GM13976 (cell line): ENCODE measurements at regions not wholly inside any gene's neighbourhood (a gene's known extent, or its start where the extent isn't known, plus 50 kb on each side); places are given as distances from the start of the nearest gene placed in this dataset.

ENCODE experiments used
- DNase-seq: peaks from one replicate; pipeline ENCODE4 v3.0.0; 2012; ENCODE audit warnings: low spot score
- in situ Hi-C: fragments of 300-500 bp; cut with MboI; formaldehyde crosslinking; loops from one replicate; pipeline ENCODE4 v1.12.0; 2022; ENCODE audit warnings: low sequenced_read_pairs, mixed read lengths, inconsistent platforms; ENCODE audit not compliant: unreplicated experiment
- TF ChIP-seq, protein P1 (sequence below): IDR thresholded peaks from 2 replicates; pipeline ENCODE4 v1.5.1; 2012; ENCODE audit warnings: borderline replicate concordance, mild to moderate bottlenecking; ENCODE audit not compliant: insufficient read depth; ENCODE audit errors: extremely low read depth, missing control alignments, control extremely low read depth

DNA sequence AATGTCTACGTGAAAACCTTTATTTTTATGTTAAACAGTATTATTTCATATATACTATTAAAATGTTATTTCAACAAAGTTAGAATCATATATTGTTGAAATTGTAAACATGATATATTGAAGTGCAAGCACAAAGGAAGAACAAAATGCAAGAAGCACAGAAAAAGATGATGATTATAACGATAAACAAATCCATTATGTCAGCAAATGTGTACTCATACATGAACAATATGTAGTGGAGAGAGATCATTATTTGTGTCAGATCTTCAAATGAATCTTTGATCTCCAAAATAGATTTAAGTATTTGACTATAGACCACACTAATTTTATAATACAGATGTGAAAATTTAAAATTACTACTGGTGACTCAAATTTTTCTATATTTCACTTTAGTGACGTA lies 1104.4 kb upstream of the CRIM1 start:
- TF ChIP-seq, protein P1, sequence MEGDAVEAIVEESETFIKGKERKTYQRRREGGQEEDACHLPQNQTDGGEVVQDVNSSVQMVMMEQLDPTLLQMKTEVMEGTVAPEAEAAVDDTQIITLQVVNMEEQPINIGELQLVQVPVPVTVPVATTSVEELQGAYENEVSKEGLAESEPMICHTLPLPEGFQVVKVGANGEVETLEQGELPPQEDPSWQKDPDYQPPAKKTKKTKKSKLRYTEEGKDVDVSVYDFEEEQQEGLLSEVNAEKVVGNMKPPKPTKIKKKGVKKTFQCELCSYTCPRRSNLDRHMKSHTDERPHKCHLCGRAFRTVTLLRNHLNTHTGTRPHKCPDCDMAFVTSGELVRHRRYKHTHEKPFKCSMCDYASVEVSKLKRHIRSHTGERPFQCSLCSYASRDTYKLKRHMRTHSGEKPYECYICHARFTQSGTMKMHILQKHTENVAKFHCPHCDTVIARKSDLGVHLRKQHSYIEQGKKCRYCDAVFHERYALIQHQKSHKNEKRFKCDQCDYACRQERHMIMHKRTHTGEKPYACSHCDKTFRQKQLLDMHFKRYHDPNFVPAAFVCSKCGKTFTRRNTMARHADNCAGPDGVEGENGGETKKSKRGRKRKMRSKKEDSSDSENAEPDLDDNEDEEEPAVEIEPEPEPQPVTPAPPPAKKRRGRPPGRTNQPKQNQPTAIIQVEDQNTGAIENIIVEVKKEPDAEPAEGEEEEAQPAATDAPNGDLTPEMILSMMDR = no peak
- in situ Hi-C loops = no loop called here
- no peak for DNase-seq

DNA sequence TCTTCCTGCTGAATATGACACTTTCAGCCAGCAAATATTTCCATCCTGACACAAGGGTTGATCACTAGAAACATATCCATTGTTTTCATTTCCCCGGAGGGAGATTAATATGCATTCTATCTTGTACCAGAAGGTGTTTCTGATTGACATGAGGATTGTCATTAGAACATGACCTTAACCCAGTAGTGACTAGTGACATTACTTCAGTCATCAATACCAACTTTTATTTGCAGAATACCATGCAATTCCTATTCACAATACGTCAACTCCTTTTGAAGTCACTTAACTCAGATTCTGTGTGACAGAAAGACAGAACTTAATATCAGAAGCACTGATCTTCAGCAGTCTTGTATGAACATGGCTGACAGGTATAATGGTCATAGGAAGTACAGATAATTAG lies 1108.9 kb upstream of the CRIM1 start:
- in situ Hi-C loops = no loop called here
- TF ChIP-seq, protein P1 = no peak
- DNase-seq = no peak

DNA sequence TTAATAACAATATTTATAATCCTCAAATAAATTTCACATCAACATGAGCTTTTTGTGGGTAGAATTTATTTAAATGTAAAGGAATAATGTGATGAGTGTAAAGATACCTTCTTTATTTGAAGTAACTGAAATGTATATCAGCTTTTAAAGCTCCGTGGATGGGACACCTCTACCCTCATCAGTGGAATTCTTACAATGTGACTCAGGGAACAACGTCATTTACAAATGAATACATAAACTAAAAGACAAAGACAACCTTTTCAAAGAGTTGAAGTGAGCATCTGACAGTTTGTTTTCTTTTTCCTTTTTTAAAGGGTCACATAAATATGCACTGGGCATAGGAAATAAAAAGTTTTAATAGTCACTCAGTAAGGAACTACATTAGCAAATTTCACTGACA lies 1127.0 kb upstream of the CRIM1 start:
- in situ Hi-C loops = no loop called here

DNA sequence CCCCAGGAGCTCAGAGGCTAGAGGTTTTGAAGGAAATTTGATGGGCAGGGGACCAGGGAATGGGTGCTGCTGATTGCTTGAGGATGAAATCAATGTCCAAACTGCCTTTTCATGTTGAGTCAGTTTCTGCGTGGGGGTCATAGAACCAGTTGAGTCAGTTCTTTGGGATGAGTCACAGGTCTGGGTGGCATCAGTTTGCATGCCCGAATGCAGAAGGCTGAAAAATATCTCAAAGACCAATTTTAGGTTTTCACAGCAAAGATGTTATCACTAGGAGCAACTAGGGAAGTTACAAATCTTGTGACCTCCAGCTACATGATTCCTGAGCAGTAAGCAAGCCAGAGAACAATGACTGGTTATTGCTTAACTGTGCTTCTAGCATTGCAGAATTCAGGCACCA lies 1135.1 kb upstream of the CRIM1 start:
- no peak for DNase-seq
- TF ChIP-seq, protein P1 = no peak
- in situ Hi-C loops = no loop called here

More for the DNA sequence above, 1127.0 kb upstream of the CRIM1 start:
- TF ChIP-seq, protein P1 = no peak
- no peak for DNase-seq

DNA sequence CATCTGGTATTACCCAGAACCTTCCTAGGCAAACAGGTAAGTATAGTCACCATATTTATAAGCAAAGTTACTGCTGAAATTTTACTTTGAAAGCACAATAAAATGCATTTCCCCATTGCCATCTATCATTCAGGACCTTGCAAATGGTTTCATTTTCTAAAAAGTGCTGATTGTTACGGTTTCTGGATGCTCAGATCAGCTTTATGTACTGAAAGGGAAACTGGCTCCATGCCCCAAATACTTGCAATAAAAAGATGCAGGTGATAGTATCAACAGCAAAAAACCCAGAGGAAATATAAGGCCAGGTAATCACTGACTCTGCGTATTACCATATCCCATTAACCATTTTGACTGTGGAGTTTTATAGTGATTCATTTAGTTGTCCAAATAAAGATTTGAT lies 1150.7 kb upstream of the CRIM1 start:
- no peak for DNase-seq
- TF ChIP-seq, protein P1 = no peak
- in situ Hi-C loops = no loop called here

DNA sequence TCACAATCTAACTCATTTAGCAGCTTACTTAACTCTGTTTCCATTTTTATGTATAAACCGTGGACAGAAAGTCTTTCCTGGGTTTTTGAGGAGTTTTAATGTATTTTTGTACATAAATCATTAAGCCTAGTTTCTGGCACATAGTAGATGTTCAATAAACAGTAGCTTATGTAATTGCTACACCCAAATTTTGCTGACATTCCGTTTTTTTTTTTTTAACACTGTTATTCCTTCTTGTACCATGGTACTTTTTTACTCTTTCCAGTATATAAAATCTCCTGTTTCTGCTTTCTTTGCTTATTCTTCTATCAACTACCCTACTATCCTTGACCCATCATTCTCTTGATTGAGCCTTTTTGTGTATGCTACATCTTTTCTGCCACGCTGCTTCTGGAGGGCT lies 1151.3 kb upstream of the CRIM1 start:
- TF ChIP-seq, protein P1 = no peak
- no peak for DNase-seq
- in situ Hi-C loops = no loop called here

DNA sequence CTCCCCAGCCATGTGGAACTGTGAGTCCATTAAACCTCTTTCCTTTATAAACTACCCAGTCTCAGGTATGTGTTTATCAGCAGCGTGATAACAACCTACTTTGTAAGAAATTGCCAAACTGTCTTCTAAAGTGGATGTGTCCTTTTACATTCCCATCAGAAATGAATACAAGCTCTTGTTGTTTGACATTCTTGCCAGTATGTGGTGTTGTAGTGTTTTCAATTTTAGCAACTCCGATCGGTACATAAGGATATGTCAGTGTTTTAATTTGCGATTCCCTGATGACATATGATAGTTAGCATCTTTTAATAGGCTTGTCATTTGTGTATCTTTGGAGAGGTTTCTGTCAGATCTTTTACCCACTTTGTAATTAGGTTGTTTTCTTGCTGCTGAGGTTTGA lies 1156.3 kb upstream of the CRIM1 start:
- in situ Hi-C loops = no loop called here
- no peak for DNase-seq
- TF ChIP-seq, protein P1 = no peak
